Lower lobe of right lung (tissue), 2 donors: ENCODE measurements at regions not wholly inside any gene's neighbourhood (a gene's known extent, or its start where the extent isn't known, plus 50 kb on each side); places are given as distances from the start of the nearest gene placed in this dataset.

Experiments used
- ATAC-seq, 2 donors: fragments of 200-7000 bp; cut with Tn5 transposase; one replicate each; pipeline ENCODE4 v1.9.1; 2020 to 2022; ENCODE audit warnings: mild to moderate bottlenecking in 2 of 2, moderate library complexity in 2 of 2
- DNase-seq: peaks from one replicate; pipeline ENCODE4 v3.0.0-alpha.2; 2020
- H3K27ac ChIP-seq: fragments of 200-600 bp; one replicate; pipeline ENCODE4 v1.8.0; 2022
- H3K27me3 ChIP-seq: fragments of 200-600 bp; one replicate; pipeline ENCODE4 v1.8.0; 2022; ENCODE audit warnings: low read depth
- H3K36me3 ChIP-seq: fragments of 200-600 bp; one replicate; pipeline ENCODE4 v1.8.0; 2022; ENCODE audit warnings: mild to moderate bottlenecking
- H3K4me1 ChIP-seq: fragments of 200-600 bp; one replicate; pipeline ENCODE4 v1.8.0; 2022
- H3K4me3 ChIP-seq: fragments of 200-600 bp; one replicate; pipeline ENCODE4 v1.8.0; 2022; ENCODE audit warnings: mild to moderate bottlenecking
- H3K9me3 ChIP-seq: fragments of 200-600 bp; one replicate; pipeline ENCODE4 v1.8.0; 2022
- intact Hi-C: fragments of 100-400 bp; cut with DNase I; formaldehyde crosslinking; loops from one replicate; pipeline ENCODE4 v1.11.0; 2022
- TF ChIP-seq, protein P1 (sequence below): fragments of 200-600 bp; IDR thresholded peaks from one replicate; pipeline ENCODE4 v1.8.0; 2022; ENCODE audit warnings: antibody characterized with exemption, mild to moderate bottlenecking
- donor health status: DM: no; HTN: yes; CAD: no; lungs with severe emphysema.

DNA sequence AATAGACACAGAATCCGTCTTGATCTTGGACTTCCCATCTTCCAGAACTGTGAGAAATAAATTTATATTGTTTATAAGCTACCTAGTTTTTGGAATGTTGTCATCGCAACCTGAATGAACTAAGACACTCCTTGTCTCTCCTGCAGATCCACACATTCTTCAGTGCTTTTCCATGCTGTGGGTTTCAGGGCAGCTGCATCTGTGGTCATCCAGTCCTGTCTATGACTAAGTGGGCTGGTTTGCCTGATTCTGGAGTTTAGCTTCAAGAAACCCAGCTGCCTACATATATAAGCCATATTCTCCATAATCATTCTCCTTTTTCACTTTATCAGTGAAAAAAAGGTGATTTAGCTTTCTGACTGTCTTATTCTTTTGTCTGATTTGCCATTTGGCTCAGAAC lies 170.3 kb upstream of the KIT start:
- no peaks in the 10 kb centered on the region for H3K27me3 ChIP-seq
- no peak overlapping the region for H3K4me3 ChIP-seq
- H3K36me3 ChIP-seq = no peaks in the 10 kb centered on the region
- no peaks in the 10 kb centered on the region for H3K9me3 ChIP-seq
- ATAC-seq (no peak), DNase-seq (no peak)
- intact Hi-C loops = no loop called here
- no peak overlapping the region for H3K27ac ChIP-seq
- no peaks in the 10 kb centered on the region for H3K4me1 ChIP-seq
- TF ChIP-seq, protein P1, sequence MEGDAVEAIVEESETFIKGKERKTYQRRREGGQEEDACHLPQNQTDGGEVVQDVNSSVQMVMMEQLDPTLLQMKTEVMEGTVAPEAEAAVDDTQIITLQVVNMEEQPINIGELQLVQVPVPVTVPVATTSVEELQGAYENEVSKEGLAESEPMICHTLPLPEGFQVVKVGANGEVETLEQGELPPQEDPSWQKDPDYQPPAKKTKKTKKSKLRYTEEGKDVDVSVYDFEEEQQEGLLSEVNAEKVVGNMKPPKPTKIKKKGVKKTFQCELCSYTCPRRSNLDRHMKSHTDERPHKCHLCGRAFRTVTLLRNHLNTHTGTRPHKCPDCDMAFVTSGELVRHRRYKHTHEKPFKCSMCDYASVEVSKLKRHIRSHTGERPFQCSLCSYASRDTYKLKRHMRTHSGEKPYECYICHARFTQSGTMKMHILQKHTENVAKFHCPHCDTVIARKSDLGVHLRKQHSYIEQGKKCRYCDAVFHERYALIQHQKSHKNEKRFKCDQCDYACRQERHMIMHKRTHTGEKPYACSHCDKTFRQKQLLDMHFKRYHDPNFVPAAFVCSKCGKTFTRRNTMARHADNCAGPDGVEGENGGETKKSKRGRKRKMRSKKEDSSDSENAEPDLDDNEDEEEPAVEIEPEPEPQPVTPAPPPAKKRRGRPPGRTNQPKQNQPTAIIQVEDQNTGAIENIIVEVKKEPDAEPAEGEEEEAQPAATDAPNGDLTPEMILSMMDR = no peak

DNA sequence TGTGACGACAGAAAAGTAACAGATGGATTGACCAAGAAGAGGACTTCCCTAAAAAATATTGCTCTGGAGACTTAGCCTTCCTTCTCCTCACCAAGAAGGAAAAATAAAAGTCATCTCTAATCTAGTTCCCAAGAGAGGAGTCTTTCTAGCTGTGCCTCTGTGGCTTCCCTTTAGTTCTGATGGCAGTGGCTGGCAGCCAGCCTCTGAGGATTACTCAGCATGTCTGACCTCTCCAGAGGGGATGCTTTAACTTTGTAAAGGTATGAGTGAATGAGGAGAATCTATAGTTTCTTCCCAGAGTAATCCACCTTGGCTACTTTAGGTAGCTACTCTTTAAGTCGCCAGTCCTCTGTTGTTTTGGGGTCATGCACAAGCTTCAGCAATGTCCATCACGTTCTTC lies 163.9 kb upstream of the KIT start:
- no peak for DNase-seq
- Histone ChIP-seq H3K27ac (no peak overlapping the region), H3K36me3 (no peaks in the 10 kb centered on the region), H3K4me1 (no peaks in the 10 kb centered on the region), H3K27me3 (no peaks in the 10 kb centered on the region), H3K4me3 (no peak overlapping the region), H3K9me3 (no peaks in the 10 kb centered on the region)
- ATAC-seq = no peak
- intact Hi-C loops = no loop called here
- TF ChIP-seq, protein P1 = no peak

DNA sequence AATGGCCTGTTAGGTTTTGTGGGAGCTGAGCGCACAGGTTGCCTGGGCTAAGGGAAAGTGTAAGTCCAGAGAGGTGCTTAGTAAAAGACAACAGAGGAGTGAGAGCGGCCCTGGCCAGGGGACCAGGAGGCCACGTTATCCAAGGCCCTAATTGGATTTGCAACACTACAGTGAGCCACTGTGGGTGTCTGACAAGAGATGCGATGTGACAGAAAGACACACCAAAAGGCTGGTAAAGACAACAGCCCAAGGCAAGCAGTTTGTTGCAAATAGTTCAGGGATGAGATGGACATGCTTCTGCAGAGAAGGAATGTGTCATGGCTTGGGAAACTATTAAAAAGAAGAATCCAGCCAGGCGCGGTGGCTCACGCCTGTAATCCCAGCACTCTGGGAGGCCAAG lies 162.7 kb upstream of the KIT start:
- H3K4me1 ChIP-seq = no peaks in the 10 kb centered on the region
- H3K9me3 ChIP-seq = no peaks in the 10 kb centered on the region
- TF ChIP-seq, protein P1 = no peak
- DNase-seq = no peak
- no peak overlapping the region for H3K27ac ChIP-seq
- no peaks in the 10 kb centered on the region for H3K36me3 ChIP-seq
- intact Hi-C loops = no loop called here
- no peak overlapping the region for H3K4me3 ChIP-seq
- no peak for ATAC-seq
- H3K27me3 ChIP-seq = no peaks in the 10 kb centered on the region

DNA sequence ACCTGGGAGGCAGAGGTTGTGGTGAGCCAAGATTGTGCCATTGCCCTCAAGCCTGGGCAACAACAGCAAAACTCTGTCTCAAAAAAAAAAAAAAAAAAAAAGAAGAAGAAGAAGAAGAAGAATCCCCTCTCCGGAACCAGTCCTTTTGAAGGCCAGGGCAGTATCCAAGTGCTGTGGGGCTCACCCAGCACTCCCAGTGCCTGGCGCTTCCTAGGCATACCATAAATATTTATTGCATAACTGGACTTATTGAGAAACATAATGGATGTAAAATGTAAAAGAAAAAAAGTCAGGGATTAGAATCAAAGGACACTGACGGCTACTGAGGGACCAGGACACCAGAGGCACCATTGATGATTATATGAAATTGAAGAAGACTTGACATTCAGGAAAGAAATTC lies 162.1 kb upstream of the KIT start:
- intact Hi-C loops = no loop called here
- DNase-seq (no peak), ATAC-seq (no peak)
- Histone ChIP-seq H3K36me3 (no peaks in the 10 kb centered on the region), H3K4me1 (no peaks in the 10 kb centered on the region), H3K4me3 (no peak overlapping the region), H3K9me3 (no peaks in the 10 kb centered on the region), H3K27me3 (no peaks in the 10 kb centered on the region), H3K27ac (no peak overlapping the region)
- TF ChIP-seq, protein P1 = no peak

DNA sequence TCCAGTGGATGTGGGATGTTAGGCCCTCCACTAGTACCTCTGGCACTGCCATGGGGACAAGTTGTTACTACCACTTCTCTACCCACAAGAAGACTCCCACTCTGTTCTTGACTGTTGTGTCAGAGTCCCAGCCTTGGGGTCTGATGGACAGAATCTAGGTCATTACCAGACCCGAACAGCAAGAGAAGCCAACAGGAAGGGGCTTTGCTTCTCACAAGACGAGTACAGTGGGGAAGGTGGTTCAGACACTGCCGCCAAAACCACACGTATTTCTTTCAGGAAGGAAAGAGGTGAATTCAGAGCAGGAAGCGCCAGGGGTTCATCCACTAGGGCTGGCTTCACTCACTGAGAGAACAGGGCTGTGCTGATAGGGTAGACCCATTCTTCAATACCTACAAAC lies 161.3 kb upstream of the KIT start:
- Histone ChIP-seq H3K36me3 (no peaks in the 10 kb centered on the region), H3K9me3 (no peaks in the 10 kb centered on the region), H3K4me3 (no peak overlapping the region), H3K27me3 (no peaks in the 10 kb centered on the region), H3K27ac (no peak overlapping the region), H3K4me1 (no peaks in the 10 kb centered on the region)
- intact Hi-C loops = no loop called here
- DNase-seq (no peak), ATAC-seq (no peak)
- TF ChIP-seq, protein P1 = no peak

DNA sequence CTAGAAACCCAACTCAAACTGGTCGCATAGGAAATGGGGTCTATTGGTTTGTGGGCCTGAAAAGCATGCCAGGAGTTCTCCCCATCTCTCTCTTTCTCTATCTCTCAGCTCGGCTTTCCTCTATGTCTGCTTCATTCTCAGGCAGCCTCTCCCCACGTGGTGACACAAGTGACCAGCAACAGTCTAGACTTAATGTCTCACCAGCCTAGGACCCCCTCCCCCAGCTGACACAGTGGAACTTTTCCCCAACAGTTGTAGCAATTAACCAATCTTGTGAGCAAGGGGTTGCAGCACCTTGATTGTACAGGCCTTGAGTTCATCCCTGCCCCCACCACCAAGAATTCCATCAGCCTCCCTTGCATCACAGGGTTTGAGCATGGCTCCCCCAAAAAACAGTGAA lies 159.8 kb upstream of the KIT start:
- TF ChIP-seq, protein P1 = no peak
- H3K9me3 ChIP-seq = no peaks in the 10 kb centered on the region
- intact Hi-C loops = no loop called here
- no peaks in the 10 kb centered on the region for H3K4me1 ChIP-seq
- DNase-seq (no peak), ATAC-seq (no peak)
- H3K27ac ChIP-seq = no peak overlapping the region
- H3K27me3 ChIP-seq = no peaks in the 10 kb centered on the region
- no peaks in the 10 kb centered on the region for H3K36me3 ChIP-seq
- no peak overlapping the region for H3K4me3 ChIP-seq
